Hematopoietic multipotent progenitor cell (in vitro differentiated cells): ENCODE measurements at regions not wholly inside any gene's neighbourhood (a gene's known extent, or its start where the extent isn't known, plus 50 kb on each side); places are given as distances from the start of the nearest gene placed in this dataset.
"Not testable (repeated sequence)": the region's sequence is repeated elsewhere in the genome, so short reads cannot be mapped to it uniquely, and the experiment has no call there.

Experiments
- DNase-seq, 3 donors: peaks; one replicate each; pipeline ENCODE4 v3.0.0-alpha.2; 2011 to 2015; ENCODE audit warnings: low read depth in 2 of 3, low spot score in 2 of 3

DNA sequence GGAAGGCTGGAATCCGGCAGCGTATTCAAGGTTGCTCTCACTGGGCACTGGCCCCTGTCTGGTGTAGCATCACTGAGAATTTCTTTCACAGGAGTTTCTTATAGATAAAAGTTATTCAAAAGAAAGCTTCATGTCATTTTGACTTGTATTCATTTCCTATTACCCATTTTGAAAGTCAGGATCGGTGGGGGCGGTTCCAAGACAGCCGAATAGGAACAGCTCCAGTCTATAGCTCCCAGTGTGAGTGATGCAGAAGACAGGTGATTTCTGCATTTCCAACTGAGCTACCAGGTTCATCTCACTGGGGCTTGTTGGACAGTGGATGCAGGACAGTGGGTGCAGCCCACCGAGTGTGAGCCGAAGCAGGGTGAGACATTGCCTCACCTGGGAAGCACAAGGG is 51.5 kb upstream of the CDC42EP3 start:
- not testable (repeated sequence) for DNase-seq

DNA sequence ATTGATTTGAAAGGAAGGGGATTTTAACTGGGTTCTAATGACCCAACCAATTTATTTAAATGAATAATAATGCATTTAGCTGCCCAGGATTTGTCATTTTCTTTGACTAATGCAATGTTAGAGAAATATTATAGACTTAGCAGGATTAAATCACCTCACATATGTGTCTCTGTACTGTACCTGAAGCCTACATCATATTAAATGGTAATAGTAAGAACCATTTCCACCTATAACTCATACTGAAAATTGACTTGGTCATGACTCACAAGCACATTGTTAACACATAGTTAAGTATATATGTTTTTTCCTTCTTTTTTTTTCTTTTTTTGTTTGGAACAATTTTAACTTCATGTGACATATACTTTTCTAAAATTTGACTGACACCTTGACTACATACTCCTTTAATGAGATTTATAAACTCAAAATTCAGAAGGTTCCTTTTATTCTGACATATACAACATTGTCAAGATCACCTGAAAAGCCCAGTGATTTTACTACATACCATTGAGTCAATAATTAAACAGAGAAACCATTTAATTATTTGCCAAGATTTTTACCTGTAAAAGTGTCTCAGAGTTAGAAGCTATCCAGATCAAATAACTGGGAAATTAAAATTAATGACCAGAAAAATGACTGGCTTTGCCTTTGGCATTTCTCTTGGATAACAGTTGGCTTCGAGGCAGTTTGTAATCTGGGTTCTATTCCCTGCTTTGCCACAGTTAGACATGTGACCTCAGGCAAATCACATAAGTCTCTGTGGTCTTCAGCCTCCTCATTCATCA is 58.8 kb upstream of the CDC42EP3 start:
- DNase-seq, result no peak

GRCh38 chr2:37732412-37732811 is 61.0 kb upstream of the CDC42EP3 start:
- DNase-seq, result not testable (repeated sequence)

DNA sequence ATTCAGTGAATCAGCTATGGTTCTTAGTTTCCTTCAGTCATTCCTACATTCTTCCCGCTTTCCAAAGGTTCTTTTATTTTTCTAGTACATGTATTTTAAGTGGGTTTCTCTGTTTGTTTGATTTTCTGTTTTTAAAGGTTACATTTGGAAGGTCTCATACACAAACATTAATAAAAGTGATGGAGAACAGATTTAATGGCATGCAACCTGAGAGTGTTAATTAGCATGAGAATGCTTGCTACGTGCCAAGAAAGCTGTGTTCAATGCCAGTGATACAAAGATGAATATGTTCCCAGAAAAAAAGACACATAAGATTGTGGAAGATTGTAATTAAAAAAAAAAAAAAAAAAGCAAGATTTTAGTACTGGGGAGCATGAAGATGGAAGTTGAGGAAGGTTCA is 61.8 kb upstream of the CDC42EP3 start:
- DNase-seq, result no peak

DNA sequence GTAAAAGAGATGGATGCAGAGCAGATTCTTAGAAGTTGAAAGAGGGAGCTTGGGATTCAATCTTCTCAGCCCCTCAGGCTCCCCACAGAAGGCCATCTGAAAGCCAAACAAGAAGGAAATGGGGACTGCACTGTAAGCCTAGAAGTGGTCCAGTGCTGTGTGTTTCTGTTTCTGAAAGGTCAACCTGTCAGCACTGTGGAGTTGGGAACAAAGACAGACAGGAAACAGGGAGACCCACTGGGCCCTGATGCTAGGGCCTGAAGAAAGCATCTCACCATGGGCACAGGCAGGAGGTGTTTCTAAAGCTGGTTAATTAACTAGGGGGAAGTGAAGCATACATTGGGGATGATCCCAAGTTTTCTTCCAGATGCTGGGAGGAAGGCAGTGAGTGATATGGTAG is 62.5 kb upstream of the CDC42EP3 start:
- DNase-seq, result not testable (repeated sequence)

GRCh38 chr2:37734891-37735523 is 63.6 kb upstream of the CDC42EP3 start:
- DNase-seq, result not testable (repeated sequence)

- DNase-seq, result not testable (repeated sequence)
Observed at GRCh38 chr2:37735524-37735910, 64.1 kb upstream of the CDC42EP3 start.

DNA sequence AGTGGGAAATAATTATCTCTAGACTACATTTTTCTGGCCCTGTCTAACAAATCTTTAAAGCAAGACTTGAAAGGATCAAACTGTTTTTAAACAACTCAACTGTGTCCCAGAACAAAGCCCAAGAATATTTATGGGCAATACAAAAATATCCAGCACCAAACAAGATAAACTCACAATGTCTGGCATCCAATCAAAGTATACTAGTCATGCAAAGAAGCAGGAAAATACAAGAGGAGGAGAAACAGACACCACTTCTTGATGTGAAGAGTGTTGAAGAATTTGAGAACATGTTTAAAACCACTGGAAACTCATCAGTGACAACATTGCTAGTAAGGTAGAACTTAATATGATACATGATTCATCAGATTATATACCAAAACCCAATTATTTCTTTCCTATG is 66.1 kb upstream of the CDC42EP3 start:
- DNase-seq, result no peak

DNA sequence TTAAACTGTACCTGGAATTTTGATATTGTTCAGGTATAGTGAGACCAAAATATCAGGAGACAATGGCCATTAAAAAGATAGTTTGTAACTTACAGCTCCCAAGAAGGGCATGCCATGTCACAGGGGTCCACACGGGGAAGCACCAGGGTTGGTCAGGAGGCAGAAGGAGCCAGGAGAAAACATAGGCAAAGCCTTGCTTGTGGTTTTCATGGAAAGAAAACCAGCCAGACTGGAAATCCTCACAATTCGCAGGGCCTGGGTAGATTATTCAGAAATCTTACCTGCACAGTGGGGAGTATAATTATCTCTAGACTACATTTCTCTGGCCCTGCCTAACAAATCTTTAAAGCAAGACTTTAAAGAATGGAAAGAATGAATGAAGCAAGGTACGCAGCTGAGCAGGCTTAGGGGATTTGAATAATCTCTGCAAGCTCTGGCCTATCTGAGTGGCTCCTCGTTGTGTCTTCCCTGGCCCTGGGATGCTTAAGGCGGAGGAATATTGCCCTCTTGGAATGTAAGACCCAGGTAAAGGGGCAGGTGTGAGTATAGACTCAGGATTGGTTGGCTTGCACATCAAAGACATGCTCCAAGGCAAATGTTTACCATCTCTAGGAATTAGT is 66.9 kb upstream of the CDC42EP3 start:
- no peak for DNase-seq

GRCh38 chr2:37739153-37739552 is 67.7 kb upstream of the CDC42EP3 start:
- no peak for DNase-seq

GRCh38 chr2:37740164-37740739 is 68.8 kb upstream of the CDC42EP3 start:
- DNase-seq, result no peak

- DNase-seq, result no peak
Observed at GRCh38 chr2:37742286-37742685, 70.8 kb upstream of the CDC42EP3 start.

DNA sequence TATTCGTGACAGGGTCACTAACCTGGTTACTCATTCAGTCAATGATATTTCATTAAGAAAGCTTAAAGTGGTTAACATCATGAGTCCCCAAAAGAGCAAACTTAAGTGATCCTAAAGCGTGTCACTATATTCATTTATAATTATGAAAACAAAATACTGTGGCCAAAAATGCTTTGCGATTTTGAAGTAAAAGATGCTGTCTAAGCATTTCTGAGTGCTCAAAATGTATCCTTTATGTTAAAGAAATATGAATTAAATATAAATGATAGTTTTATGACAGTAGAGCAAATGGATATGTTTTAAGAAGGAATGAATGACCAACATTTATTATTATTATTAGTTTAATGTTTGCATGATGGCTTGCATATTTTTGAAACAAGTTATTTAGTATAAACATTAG is 72.6 kb upstream of the CDC42EP3 start:
- no peak for DNase-seq

DNA sequence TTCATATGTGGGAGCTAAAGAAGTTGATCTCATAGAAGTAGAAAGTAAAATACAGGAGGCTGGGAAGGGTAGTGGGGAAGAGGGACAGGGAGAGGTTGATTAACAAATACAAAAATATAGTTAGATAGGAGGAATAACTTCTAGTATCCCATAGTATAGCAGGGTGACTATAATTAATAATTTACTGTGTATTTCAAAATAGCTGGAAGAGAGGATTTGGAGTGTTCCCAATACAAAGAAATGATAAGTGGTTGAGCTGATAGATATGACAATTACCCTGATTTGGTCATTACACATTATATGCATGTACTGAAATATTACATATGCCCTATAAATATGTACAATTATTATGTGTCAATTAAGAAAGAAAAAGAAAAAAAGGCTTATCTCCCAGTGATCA is 73.5 kb upstream of the CDC42EP3 start:
- not testable (repeated sequence) for DNase-seq

GRCh38 chr2:37746011-37746410 is 74.6 kb upstream of the CDC42EP3 start:
- DNase-seq, result not testable (repeated sequence)

- no peak for DNase-seq
Observed at GRCh38 chr2:37746883-37747282, 75.4 kb upstream of the CDC42EP3 start.

- DNase-seq, result no peak
Observed at GRCh38 chr2:37748541-37748940, 77.1 kb upstream of the CDC42EP3 start.

DNA sequence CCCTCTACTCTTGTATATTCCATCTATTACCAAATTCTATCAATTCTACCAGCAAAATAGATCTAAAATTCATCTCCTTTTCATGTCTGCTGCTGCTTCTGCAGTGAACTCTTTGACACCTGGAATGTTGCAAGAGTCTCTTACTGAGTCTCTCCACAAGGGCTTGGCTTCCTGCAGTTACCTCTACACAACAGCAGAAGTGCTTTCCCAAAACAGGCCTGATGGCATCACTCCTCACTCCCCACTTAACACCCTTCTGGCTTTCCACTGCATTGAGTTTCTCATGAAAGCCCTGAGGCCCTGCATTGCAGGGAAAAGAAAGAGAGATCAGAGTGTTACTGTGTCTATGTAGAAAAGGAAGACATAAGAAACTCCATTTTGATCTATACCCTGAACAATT is 78.8 kb upstream of the CDC42EP3 start:
- DNase-seq, result not testable (repeated sequence)

GRCh38 chr2:37752766-37753165 is 81.3 kb upstream of the CDC42EP3 start:
- no peak for DNase-seq

DNA sequence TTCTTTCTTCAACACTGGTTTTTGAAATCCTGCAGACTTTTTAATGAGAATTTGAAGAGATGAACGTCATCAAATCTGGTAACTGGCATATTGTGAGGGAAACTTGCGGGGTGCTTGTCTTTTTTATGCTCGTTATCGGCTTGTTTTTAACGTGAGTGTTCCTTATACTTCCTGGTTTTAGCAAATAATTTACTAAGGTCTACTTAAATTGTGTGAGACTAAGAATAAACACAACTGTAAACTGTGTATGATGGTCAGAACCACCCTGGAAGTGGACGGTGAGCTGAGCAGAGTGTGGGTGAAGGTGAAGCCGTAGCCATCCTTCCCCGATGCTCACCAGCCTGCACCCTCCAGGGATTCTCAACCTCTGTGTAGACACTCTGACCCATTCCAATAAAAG is 82.3 kb upstream of the CDC42EP3 start:
- no peak for DNase-seq

DNA sequence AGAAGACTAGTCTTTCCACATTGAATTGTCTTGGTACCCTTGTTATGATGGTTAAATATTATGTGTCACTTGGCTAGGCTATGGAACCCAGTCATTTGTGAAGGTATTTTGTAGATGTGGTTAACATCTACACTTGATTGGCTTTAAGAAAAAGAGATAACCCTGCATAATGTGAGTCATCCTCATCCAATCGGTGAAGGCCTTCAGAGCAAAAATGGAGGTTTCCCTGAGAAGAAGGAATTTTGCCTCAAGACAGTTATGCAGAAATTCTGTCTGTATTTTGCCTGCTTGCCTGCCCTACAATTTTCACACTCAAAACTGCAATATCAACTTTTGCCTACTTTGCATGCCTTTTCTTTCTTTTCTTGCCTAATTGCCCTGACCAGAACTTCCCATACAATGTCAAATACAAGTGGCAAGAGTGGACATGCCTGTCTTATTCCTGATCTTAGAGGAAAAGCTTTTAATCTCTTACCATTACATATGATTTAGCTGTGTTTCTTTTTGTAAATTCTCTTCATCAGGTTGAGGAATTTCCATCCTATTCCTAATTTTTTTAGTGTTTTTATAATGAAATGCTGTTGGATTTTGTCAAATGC is 84.6 kb upstream of the CDC42EP3 start:
- DNase-seq, result not testable (repeated sequence)
